Prostate gland (tissue), 2 donors: ENCODE measurements at regions not wholly inside any gene's neighbourhood (a gene's known extent, or its start where the extent isn't known, plus 50 kb on each side); places are given as distances from the start of the nearest gene placed in this dataset.

Experiments used
- CTCF ChIP-seq, 4 experiments: fragments of 200-600 bp in 2 of 4; fragments of 450-650 bp in 2 of 4; sonication (generic) in 2 of 4; IDR thresholded peaks; 1 replicate in 3 of 4; 2 replicates in 1 of 4; pipeline ENCODE4 v1.5.1; 2016 to 2019; ENCODE audit warnings: antibody characterized with exemption in 4 of 4, mild to moderate bottlenecking in 2 of 4, moderate library complexity in 2 of 4
- POLR2A ChIP-seq: fragments of 450-650 bp; IDR thresholded peaks from one replicate; pipeline ENCODE4 v1.6.1; 2016; ENCODE audit warnings: antibody characterized with exemption, mild to moderate bottlenecking
- POLR2AphosphoS5 ChIP-seq: sonication (generic); formaldehyde crosslinking; IDR thresholded peaks from one replicate; pipeline ENCODE4 v1.6.1; 2017; ENCODE audit warnings: antibody characterized with exemption

GRCh38 chr9:78972303-78972999 is 599.3 kb upstream of the TLE4 start:
- no peak for TF ChIP-seq CTCF (IDR thresholded peaks at IDR 0.05)
- TF ChIP-seq POLR2AphosphoS5 = no peak
- TF ChIP-seq POLR2A = no peak
